ENCODE measurements at regions not wholly inside any gene's neighbourhood (a gene's known extent, or its start where the extent isn't known, plus 50 kb on each side); places are given as distances from the start of the nearest gene placed in this dataset.
A peak's percentile ranks its signal among the peaks of the same experiment; 100 is the strongest.

DNA sequence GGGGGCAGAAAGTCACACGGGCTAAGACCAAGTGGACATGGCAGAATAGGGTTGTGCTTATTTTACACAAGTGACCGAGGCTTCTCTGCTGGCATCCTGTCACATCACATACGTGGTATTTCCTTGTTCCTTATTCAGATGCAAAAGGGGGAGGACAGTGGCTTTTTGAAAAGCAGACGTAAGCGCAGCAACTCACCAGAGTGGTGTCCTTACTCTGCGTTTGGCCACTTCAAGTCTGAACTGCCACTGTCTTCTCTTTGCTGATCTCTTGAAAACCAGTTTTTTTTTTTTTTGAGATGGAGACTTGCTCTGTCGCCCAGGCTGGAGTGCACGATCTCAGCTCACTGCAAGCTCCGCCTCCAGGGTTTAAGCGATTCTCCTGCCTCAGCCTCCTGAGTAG, 113.2 kb downstream of the SOX2 start:
- no peak for DNase-seq (ENCODE audit: low spot score, unreplicated experiment)
- no peak overlapping the region for H3K4me3 Mint-ChIP-seq (ENCODE audit: low read depth)
- TF ChIP-seq, protein P1, sequence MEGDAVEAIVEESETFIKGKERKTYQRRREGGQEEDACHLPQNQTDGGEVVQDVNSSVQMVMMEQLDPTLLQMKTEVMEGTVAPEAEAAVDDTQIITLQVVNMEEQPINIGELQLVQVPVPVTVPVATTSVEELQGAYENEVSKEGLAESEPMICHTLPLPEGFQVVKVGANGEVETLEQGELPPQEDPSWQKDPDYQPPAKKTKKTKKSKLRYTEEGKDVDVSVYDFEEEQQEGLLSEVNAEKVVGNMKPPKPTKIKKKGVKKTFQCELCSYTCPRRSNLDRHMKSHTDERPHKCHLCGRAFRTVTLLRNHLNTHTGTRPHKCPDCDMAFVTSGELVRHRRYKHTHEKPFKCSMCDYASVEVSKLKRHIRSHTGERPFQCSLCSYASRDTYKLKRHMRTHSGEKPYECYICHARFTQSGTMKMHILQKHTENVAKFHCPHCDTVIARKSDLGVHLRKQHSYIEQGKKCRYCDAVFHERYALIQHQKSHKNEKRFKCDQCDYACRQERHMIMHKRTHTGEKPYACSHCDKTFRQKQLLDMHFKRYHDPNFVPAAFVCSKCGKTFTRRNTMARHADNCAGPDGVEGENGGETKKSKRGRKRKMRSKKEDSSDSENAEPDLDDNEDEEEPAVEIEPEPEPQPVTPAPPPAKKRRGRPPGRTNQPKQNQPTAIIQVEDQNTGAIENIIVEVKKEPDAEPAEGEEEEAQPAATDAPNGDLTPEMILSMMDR (IDR thresholded peaks at IDR 0.05; ENCODE audit: unreplicated experiment): no peak
- peaks cover 6% of the 10 kb centered on the region for H3K9me3 Mint-ChIP-seq (ENCODE audit: low read depth)
- H3K27me3 Mint-ChIP-seq: no peaks in the 10 kb centered on the region
- no peaks in the 10 kb centered on the region for H3K36me3 Mint-ChIP-seq (ENCODE audit: insufficient read depth)
- H3K27ac Mint-ChIP-seq: no peak overlapping the region
- H3K4me1 Mint-ChIP-seq (ENCODE audit: low read depth): peaks cover 25% of the 10 kb centered on the region

DNA sequence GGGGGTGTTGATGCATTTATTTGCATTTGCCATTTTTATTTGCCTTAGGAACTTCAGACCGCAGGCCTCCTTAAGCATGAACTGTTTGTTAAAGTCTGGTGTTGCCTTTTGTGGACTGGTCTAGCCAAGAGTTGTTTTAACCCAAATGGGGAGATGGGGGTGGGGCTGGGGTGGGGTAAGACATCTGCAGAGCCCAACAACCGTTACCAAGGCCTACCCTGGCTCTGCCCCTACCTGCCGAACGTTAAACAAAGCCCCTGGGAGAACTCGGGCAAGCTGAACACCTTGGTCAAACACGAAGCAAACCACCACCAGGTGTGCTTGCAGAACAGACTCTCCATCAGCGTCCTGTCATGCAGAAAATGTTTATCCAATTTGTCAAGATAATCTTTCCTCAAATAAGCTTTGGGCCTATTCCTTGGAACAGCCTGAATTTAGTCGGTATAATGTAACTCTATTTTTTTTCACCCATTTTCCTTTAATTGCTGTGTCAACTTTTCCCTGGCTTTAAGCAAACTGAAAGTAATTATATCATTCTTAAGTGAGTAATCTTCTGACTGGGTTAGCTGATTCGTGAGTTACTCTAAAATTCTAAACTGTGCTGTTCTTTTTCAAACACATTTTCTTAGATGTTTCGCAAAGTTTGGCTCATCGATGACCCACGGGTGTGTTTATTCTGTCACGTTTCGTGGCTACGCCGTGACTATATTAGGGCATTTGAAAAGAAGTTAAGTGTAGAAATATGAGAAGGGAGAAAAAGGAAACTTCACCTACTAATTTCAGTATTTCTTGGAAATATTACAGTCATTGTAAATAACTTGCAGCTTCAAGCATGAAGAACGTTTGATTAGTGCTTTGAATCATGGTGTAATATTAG, 127.6 kb downstream of the SOX2 start:
- peak overlapping the region; percentile 8 for H3K4me3 Mint-ChIP-seq (ENCODE audit: low read depth)
- DNase-seq (ENCODE audit: low spot score, unreplicated experiment): peak; percentile 23
- no peaks in the 10 kb centered on the region for H3K36me3 Mint-ChIP-seq (ENCODE audit: insufficient read depth)
- peaks cover 28% of the 10 kb centered on the region for H3K4me1 Mint-ChIP-seq (ENCODE audit: low read depth)
- no peaks in the 10 kb centered on the region for H3K27me3 Mint-ChIP-seq
- peak overlapping the region; percentile 92 for H3K27ac Mint-ChIP-seq
- no peaks in the 10 kb centered on the region for H3K9me3 Mint-ChIP-seq (ENCODE audit: low read depth)
- TF ChIP-seq, protein P1 (IDR thresholded peaks at IDR 0.05; ENCODE audit: unreplicated experiment): peak; percentile 20

DNA sequence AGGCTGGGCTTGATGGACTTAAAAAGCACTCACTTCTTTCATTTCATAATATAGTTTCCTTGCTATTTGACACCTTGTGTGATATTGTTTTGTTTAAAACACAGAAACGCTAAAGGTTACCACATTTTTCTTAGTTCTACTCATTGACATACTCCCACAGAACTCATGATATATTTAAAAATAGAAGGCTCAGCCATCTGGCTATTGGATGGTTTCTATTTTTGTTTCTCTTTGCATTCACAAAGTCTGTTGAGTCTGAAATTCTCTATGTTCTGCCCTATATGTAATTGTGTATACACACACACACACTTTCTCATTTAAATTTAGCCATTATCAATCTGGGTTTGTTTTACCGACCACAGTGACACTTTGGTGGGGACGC, 128.2 kb downstream of the SOX2 start:
- H3K9me3 Mint-ChIP-seq (ENCODE audit: low read depth): no peaks in the 10 kb centered on the region
- H3K27me3 Mint-ChIP-seq: no peaks in the 10 kb centered on the region
- no peaks in the 10 kb centered on the region for H3K36me3 Mint-ChIP-seq (ENCODE audit: insufficient read depth)
- no peak overlapping the region for H3K4me3 Mint-ChIP-seq (ENCODE audit: low read depth)
- TF ChIP-seq, protein P1 (IDR thresholded peaks at IDR 0.05; ENCODE audit: unreplicated experiment): no peak
- H3K4me1 Mint-ChIP-seq (ENCODE audit: low read depth): peaks cover 31% of the 10 kb centered on the region
- H3K27ac Mint-ChIP-seq: peak overlapping the region; percentile 92
- DNase-seq (ENCODE audit: low spot score, unreplicated experiment): no peak

DNA sequence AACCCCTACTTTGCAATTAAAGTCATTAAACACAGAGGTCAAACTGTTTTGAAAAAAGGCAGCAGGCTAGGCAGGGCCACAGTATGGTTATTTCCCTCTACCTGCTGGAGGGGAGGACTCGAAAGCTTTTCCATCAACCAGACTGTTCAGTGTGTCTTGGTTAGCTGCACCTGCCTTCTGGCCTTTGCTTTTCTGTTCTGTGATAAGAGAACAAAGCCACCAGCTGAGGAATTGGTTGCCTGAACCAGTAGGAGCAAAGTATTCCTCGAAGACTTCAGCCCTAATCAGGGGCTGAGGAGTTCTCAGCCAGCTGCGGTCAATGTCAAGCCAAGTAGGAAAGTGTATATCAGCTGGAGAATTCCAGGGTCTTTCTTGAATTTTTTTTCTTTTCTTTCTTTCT, 132.5 kb downstream of the SOX2 start:
- Mint-ChIP-seq H3K4me3 (ENCODE audit: low read depth) (peak overlapping the region; percentile 38), H3K27me3 (no peaks in the 10 kb centered on the region), H3K36me3 (ENCODE audit: insufficient read depth) (no peaks in the 10 kb centered on the region), H3K4me1 (ENCODE audit: low read depth) (peaks cover 21% of the 10 kb centered on the region), H3K9me3 (ENCODE audit: low read depth) (no peaks in the 10 kb centered on the region), H3K27ac (peak overlapping the region; percentile 95)
- DNase-seq (ENCODE audit: low spot score, unreplicated experiment): no peak
- TF ChIP-seq, protein P1 (IDR thresholded peaks at IDR 0.05; ENCODE audit: unreplicated experiment): no peak

DNA sequence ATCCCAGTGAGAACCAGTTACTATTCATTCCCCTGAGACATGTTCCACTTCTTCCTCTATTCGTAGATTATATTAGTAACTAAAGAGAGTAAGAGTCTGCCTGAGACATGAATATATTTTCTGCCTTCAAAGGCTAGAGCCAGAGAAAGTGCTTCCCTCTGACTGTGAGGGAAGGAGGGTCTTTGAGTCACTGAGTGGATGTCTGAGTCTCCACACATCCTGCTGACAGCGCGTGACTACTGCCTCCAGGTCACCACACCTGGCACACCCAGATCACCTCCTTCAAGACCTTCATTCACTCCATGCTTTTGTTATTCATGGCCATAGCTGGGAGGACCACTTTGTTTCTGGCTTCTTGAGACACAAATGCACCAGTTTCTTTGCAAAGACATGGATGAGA, 135.6 kb downstream of the SOX2 start:
- DNase-seq (ENCODE audit: low spot score, unreplicated experiment): no peak
- Mint-ChIP-seq H3K27ac (no peak overlapping the region), H3K36me3 (ENCODE audit: insufficient read depth) (no peaks in the 10 kb centered on the region), H3K4me1 (ENCODE audit: low read depth) (peaks cover 26% of the 10 kb centered on the region), H3K9me3 (ENCODE audit: low read depth) (no peaks in the 10 kb centered on the region), H3K4me3 (ENCODE audit: low read depth) (no peak overlapping the region), H3K27me3 (no peaks in the 10 kb centered on the region)
- TF ChIP-seq, protein P1 (IDR thresholded peaks at IDR 0.05; ENCODE audit: unreplicated experiment): no peak

Measured in progenitor cell of endocrine pancreas (in vitro differentiated cells).